HG03460 (cell line): ENCODE measurements at regions not wholly inside any gene's neighbourhood (a gene's known extent, or its start where the extent isn't known, plus 50 kb on each side); places are given as distances from the start of the nearest gene placed in this dataset.

Experiments used
- ATAC-seq: cut with Tn5 transposase; IDR thresholded peaks from one replicate; pipeline ENCODE4 v1.9.1; 2021; ENCODE audit not compliant: unreplicated experiment

- no peak for ATAC-seq
These were observed 182.6 kb downstream of the MRPL39 start for GRCh38 chr21:25424634-25425033.

- ATAC-seq: no peak
These were observed 183.2 kb downstream of the MRPL39 start for GRCh38 chr21:25424048-25424447.

GRCh38 chr21:25422610-25423608 is 184.4 kb downstream of the MRPL39 start:
- ATAC-seq: no peak

GRCh38 chr21:25421321-25422028 is 185.8 kb downstream of the MRPL39 start:
- ATAC-seq: peak; percentile 70

GRCh38 chr21:25420831-25421230 is 186.4 kb downstream of the MRPL39 start:
- peak; percentile 2 for ATAC-seq

GRCh38 chr21:25416669-25417068 is 190.6 kb downstream of the MRPL39 start:
- no peak for ATAC-seq

- no peak for ATAC-seq
These were observed 195.2 kb downstream of the MRPL39 start for GRCh38 chr21:25412100-25412499.

- ATAC-seq: no peak
These were observed 197.3 kb downstream of the MRPL39 start for GRCh38 chr21:25409978-25410377.

GRCh38 chr21:25408666-25409065 is 198.6 kb downstream of the MRPL39 start:
- ATAC-seq: no peak

- no peak for ATAC-seq
These were observed 200.2 kb downstream of the MRPL39 start for GRCh38 chr21:25406887-25407579.

GRCh38 chr21:25405984-25406383 is 201.3 kb downstream of the MRPL39 start:
- no peak for ATAC-seq

GRCh38 chr21:25402134-25402961 is 204.9 kb downstream of the MRPL39 start:
- no peak for ATAC-seq

- ATAC-seq: no peak
These were observed 206.9 kb downstream of the MRPL39 start for GRCh38 chr21:25400427-25400826.

GRCh38 chr21:25398630-25399029 is 208.7 kb downstream of the MRPL39 start:
- no peak for ATAC-seq

GRCh38 chr21:25396135-25396711 is 211.1 kb downstream of the MRPL39 start:
- peak; percentile 81 for ATAC-seq

- no peak for ATAC-seq
These were observed 215.5 kb downstream of the MRPL39 start for GRCh38 chr21:25391777-25392176.

- ATAC-seq: no peak
These were observed 216.6 kb downstream of the MRPL39 start for GRCh38 chr21:25390701-25391100.

GRCh38 chr21:25387665-25388064 is 219.6 kb downstream of the MRPL39 start:
- no peak for ATAC-seq

GRCh38 chr21:25385911-25386474 is 221.3 kb downstream of the MRPL39 start:
- ATAC-seq: no peak

- ATAC-seq: no peak
These were observed 221.9 kb downstream of the MRPL39 start for GRCh38 chr21:25385341-25385740.
